ENCODE measurements at regions not wholly inside any gene's neighbourhood (a gene's known extent, or its start where the extent isn't known, plus 50 kb on each side); places are given as distances from the start of the nearest gene placed in this dataset.

- Histone ChIP-seq H3K9ac (ENCODE audit: low read length) (no peak overlapping the region), H3K4me3 (ENCODE audit: low read depth, low read length, poor library complexity, severe bottlenecking) (no peak overlapping the region), H3K79me2 (ENCODE audit: insufficient read depth, low read length) (no peaks in the 10 kb centered on the region), H3K9me2 (ENCODE audit: low read depth, low read length) (no peaks in the 10 kb centered on the region), H4K20me1 (ENCODE audit: insufficient read depth, low read length) (no peaks in the 10 kb centered on the region), H3K27me3 (ENCODE audit: insufficient read depth, low read length) (no peaks in the 10 kb centered on the region), H3K4me1 (ENCODE audit: insufficient read depth, low read length, severe bottlenecking) (no peaks in the 10 kb centered on the region), H3K9me3 (ENCODE audit: low read length) (no peaks in the 10 kb centered on the region), H2AFZ (ENCODE audit: low read length) (no peak overlapping the region), H3K27ac (ENCODE audit: low read depth, low read length, poor library complexity, severe bottlenecking) (no peak overlapping the region), H3F3A (ENCODE audit: insufficient read depth, low read length) (no peaks in the 10 kb centered on the region), H3K4me2 (ENCODE audit: low read length) (no peak overlapping the region), H3K36me3 (ENCODE audit: insufficient read depth, low read length) (no peaks in the 10 kb centered on the region)
- TF ChIP-seq EZH2 (IDR thresholded peaks at IDR 0.05; ENCODE audit: borderline replicate concordance, low read length), result no peak
- TF ChIP-seq, protein P1, sequence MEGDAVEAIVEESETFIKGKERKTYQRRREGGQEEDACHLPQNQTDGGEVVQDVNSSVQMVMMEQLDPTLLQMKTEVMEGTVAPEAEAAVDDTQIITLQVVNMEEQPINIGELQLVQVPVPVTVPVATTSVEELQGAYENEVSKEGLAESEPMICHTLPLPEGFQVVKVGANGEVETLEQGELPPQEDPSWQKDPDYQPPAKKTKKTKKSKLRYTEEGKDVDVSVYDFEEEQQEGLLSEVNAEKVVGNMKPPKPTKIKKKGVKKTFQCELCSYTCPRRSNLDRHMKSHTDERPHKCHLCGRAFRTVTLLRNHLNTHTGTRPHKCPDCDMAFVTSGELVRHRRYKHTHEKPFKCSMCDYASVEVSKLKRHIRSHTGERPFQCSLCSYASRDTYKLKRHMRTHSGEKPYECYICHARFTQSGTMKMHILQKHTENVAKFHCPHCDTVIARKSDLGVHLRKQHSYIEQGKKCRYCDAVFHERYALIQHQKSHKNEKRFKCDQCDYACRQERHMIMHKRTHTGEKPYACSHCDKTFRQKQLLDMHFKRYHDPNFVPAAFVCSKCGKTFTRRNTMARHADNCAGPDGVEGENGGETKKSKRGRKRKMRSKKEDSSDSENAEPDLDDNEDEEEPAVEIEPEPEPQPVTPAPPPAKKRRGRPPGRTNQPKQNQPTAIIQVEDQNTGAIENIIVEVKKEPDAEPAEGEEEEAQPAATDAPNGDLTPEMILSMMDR (IDR thresholded peaks at IDR 0.05; ENCODE audit: low read length), result no peak
Observed at GRCh38 chr2:16197504-16198147, 257.3 kb downstream of the MYCN start.

DNA sequence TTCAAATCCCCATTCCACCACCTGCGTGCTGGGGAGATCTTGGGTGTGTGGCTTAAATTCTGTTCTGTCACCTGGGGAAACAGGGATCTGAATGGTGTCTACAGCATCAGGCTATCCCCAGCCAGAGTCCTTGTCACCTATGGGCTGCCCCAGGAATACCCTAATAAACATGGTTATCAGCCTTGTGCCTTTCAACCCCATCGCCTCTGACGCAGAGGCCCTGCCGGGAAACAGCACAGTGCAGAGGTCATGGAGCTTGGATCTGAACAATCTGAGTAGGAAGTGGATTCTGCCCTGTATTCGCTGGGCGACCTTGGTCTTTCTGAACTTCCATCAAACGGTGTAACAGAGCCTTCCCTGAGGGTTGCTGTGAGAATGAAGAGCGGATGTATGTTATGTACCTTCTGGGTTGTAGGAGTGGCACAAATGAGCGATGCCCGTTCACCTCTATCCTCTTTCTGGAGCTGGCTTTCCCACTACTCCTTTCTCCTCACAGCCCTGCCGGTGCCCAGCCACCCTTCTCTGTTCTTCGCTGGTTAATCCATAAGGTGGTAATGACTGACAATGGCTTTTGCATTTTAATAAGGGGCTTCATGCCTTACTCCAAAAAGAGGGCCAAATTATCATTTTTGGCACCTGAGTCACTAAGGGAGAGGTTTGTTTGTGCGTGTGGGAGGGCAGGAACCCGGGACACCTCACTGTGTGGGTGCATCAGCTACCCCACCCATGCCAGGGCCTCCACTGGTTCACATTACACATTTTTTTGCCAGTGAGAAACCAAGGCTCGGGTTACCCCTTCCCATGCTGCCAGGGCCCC, 256.5 kb downstream of the MYCN start:
- H3K4me1 ChIP-seq (ENCODE audit: insufficient read depth, low read length, severe bottlenecking), result no peaks in the 10 kb centered on the region
- H2AFZ ChIP-seq (ENCODE audit: low read length), result no peak overlapping the region
- H3K27ac ChIP-seq (ENCODE audit: low read depth, low read length, poor library complexity, severe bottlenecking), result no peak overlapping the region
- no peaks in the 10 kb centered on the region for H3K9me2 ChIP-seq (ENCODE audit: low read depth, low read length)
- TF ChIP-seq, protein P1 (IDR thresholded peaks at IDR 0.05; ENCODE audit: low read length), result no peak
- no peak for TF ChIP-seq EZH2 (IDR thresholded peaks at IDR 0.05; ENCODE audit: borderline replicate concordance, low read length)
- H3K27me3 ChIP-seq (ENCODE audit: insufficient read depth, low read length), result no peaks in the 10 kb centered on the region
- H4K20me1 ChIP-seq (ENCODE audit: insufficient read depth, low read length), result no peaks in the 10 kb centered on the region
- H3K4me2 ChIP-seq (ENCODE audit: low read length), result no peak overlapping the region
- no peaks in the 10 kb centered on the region for H3K9me3 ChIP-seq (ENCODE audit: low read length)
- no peak overlapping the region for H3K9ac ChIP-seq (ENCODE audit: low read length)
- no peaks in the 10 kb centered on the region for H3K79me2 ChIP-seq (ENCODE audit: insufficient read depth, low read length)
- no peaks in the 10 kb centered on the region for H3F3A ChIP-seq (ENCODE audit: insufficient read depth, low read length)
- no peaks in the 10 kb centered on the region for H3K36me3 ChIP-seq (ENCODE audit: insufficient read depth, low read length)
- H3K4me3 ChIP-seq (ENCODE audit: low read depth, low read length, poor library complexity, severe bottlenecking), result no peak overlapping the region

DNA sequence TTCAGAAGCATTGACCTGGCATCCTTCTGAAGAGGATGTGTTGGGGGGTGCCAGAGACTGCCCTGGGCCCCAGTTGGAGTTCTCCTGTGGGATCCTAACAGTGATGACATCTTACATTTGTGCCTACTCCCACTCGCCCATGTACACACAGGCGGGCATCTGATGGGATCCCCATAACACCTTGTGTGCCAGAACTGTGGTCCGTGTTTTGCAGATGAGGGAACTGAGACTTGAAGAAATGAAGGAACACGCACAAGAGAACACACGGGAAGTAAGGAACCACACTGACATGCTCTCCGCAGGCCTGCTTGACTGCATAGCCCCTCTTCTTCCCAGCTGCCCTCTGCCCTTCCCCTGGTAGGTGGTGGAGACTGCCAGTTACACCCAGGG, 255.3 kb downstream of the MYCN start:
- Histone ChIP-seq H4K20me1 (ENCODE audit: insufficient read depth, low read length) (no peaks in the 10 kb centered on the region), H3K9me2 (ENCODE audit: low read depth, low read length) (no peaks in the 10 kb centered on the region), H3K4me3 (ENCODE audit: low read depth, low read length, poor library complexity, severe bottlenecking) (no peak overlapping the region), H3K9me3 (ENCODE audit: low read length) (no peaks in the 10 kb centered on the region), H3K36me3 (ENCODE audit: insufficient read depth, low read length) (no peaks in the 10 kb centered on the region), H3K9ac (ENCODE audit: low read length) (no peak overlapping the region), H2AFZ (ENCODE audit: low read length) (no peak overlapping the region), H3K4me1 (ENCODE audit: insufficient read depth, low read length, severe bottlenecking) (no peaks in the 10 kb centered on the region), H3K4me2 (ENCODE audit: low read length) (no peak overlapping the region), H3K27ac (ENCODE audit: low read depth, low read length, poor library complexity, severe bottlenecking) (no peak overlapping the region), H3K27me3 (ENCODE audit: insufficient read depth, low read length) (no peaks in the 10 kb centered on the region), H3K79me2 (ENCODE audit: insufficient read depth, low read length) (no peaks in the 10 kb centered on the region), H3F3A (ENCODE audit: insufficient read depth, low read length) (no peaks in the 10 kb centered on the region)
- TF ChIP-seq EZH2 (IDR thresholded peaks at IDR 0.05; ENCODE audit: borderline replicate concordance, low read length), result no peak
- TF ChIP-seq, protein P1 (IDR thresholded peaks at IDR 0.05; ENCODE audit: low read length), result no peak
